ENCODE measurements at regions not wholly inside any gene's neighbourhood (a gene's known extent, or its start where the extent isn't known, plus 50 kb on each side); places are given as distances from the start of the nearest gene placed in this dataset.

GRCh38 chr3:102133376-102133775 is 284.1 kb downstream of the NFKBIZ start:
- WGBS = 93% methylated on average over 2 of the region's 2 CpGs

GRCh38 chr3:102135316-102135715 is 286.0 kb downstream of the NFKBIZ start:
- H3K9ac ChIP-seq (ENCODE audit: low read depth in 1 of 2, low read length in 2 of 2) = no peak overlapping the region
- no peaks in the 10 kb centered on the region for H3K27me3 ChIP-seq (ENCODE audit: control insufficient read depth in 4 of 4, insufficient read depth in 4 of 4, low read length in 3 of 4)
- H3K27ac ChIP-seq (ENCODE audit: low read depth in 1 of 2, low read length in 2 of 2) = no peak overlapping the region
- H3K4me1 ChIP-seq (ENCODE audit: control insufficient read depth in 4 of 4, insufficient read depth in 4 of 4, low read length in 3 of 4) = no peaks in the 10 kb centered on the region
- no peak for TF ChIP-seq EGR1 (IDR thresholded peaks at IDR 0.05; ENCODE audit: low read depth in 2 of 2)
- no peak for DNase-seq (ENCODE audit: low spot score)
- no peak overlapping the region for H3K4me3 ChIP-seq (ENCODE audit: low read depth in 1 of 3, low read length in 3 of 3)
- no peaks in the 10 kb centered on the region for H3K36me3 ChIP-seq (ENCODE audit: control insufficient read depth in 4 of 4, insufficient read depth in 3 of 4, low read depth in 1 of 4, low read length in 3 of 4)
- H3K9me3 ChIP-seq (ENCODE audit: control insufficient read depth in 4 of 4, low read length in 3 of 4) = no peaks in the 10 kb centered on the region
- 80% methylated on average over 5 of the region's 5 CpGs for WGBS

More at GRCh38 chr3:102133376-102133775, 284.1 kb downstream of the NFKBIZ start:
- Histone ChIP-seq H3K27me3 (ENCODE audit: control insufficient read depth in 4 of 4, insufficient read depth in 4 of 4, low read length in 3 of 4) (no peaks in the 10 kb centered on the region), H3K27ac (ENCODE audit: low read depth in 1 of 2, low read length in 2 of 2) (no peak overlapping the region), H3K9me3 (ENCODE audit: control insufficient read depth in 4 of 4, low read length in 3 of 4) (no peaks in the 10 kb centered on the region), H3K9ac (ENCODE audit: low read depth in 1 of 2, low read length in 2 of 2) (no peak overlapping the region), H3K36me3 (ENCODE audit: control insufficient read depth in 4 of 4, insufficient read depth in 3 of 4, low read depth in 1 of 4, low read length in 3 of 4) (no peaks in the 10 kb centered on the region), H3K4me3 (ENCODE audit: low read depth in 1 of 3, low read length in 3 of 3) (no peak overlapping the region), H3K4me1 (ENCODE audit: control insufficient read depth in 4 of 4, insufficient read depth in 4 of 4, low read length in 3 of 4) (no peaks in the 10 kb centered on the region)
- no peak for DNase-seq (ENCODE audit: low spot score)
- TF ChIP-seq RXRA (IDR thresholded peaks at IDR 0.05) (no peak), FOXA1 (IDR thresholded peaks at IDR 0.05) (no peak), MAX (IDR thresholded peaks at IDR 0.05) (no peak), HNF4A (conservative IDR thresholded peaks at IDR 0.05) (no peak), SP1 (IDR thresholded peaks at IDR 0.05) (no peak), GABPA (IDR thresholded peaks at IDR 0.05 in 1 of 2, conservative IDR thresholded peaks at IDR 0.05 in 1 of 2) (no peak), YY1 (IDR thresholded peaks at IDR 0.05) (no peak), JUND (IDR thresholded peaks at IDR 0.05) (no peak)

GRCh38 chr3:102136183-102136582 is 286.9 kb downstream of the NFKBIZ start:
- Histone ChIP-seq H3K36me3 (ENCODE audit: control insufficient read depth in 4 of 4, insufficient read depth in 3 of 4, low read depth in 1 of 4, low read length in 3 of 4) (no peaks in the 10 kb centered on the region), H3K9ac (ENCODE audit: low read depth in 1 of 2, low read length in 2 of 2) (no peak overlapping the region), H3K4me3 (ENCODE audit: low read depth in 1 of 3, low read length in 3 of 3) (no peak overlapping the region), H3K27me3 (ENCODE audit: control insufficient read depth in 4 of 4, insufficient read depth in 4 of 4, low read length in 3 of 4) (no peaks in the 10 kb centered on the region), H3K9me3 (ENCODE audit: control insufficient read depth in 4 of 4, low read length in 3 of 4) (no peaks in the 10 kb centered on the region), H3K4me1 (ENCODE audit: control insufficient read depth in 4 of 4, insufficient read depth in 4 of 4, low read length in 3 of 4) (no peaks in the 10 kb centered on the region), H3K27ac (ENCODE audit: low read depth in 1 of 2, low read length in 2 of 2) (no peak overlapping the region)
- DNase-seq (ENCODE audit: low spot score) = no peak
- TF ChIP-seq YY1 (IDR thresholded peaks at IDR 0.05) = no peak
- 91% methylated on average over 2 of the region's 2 CpGs for WGBS

- no peaks in the 10 kb centered on the region for H3K27me3 ChIP-seq (ENCODE audit: control insufficient read depth in 4 of 4, insufficient read depth in 4 of 4, low read length in 3 of 4)
- H3K4me3 ChIP-seq (ENCODE audit: low read depth in 1 of 3, low read length in 3 of 3) = no peak overlapping the region
- DNase-seq (ENCODE audit: low spot score) = no peak
- 86% methylated on average over 3 of the region's 3 CpGs for WGBS
- H3K9ac ChIP-seq (ENCODE audit: low read depth in 1 of 2, low read length in 2 of 2) = no peak overlapping the region
- TF ChIP-seq ZBTB33 (IDR thresholded peaks at IDR 0.05) = no peak
- no peak for TF ChIP-seq REST (IDR thresholded peaks at IDR 0.05)
- TF ChIP-seq FOXA1 (IDR thresholded peaks at IDR 0.05) = no peak
- no peak for TF ChIP-seq YY1 (IDR thresholded peaks at IDR 0.05)
- TF ChIP-seq ATF3 (IDR thresholded peaks at IDR 0.05) = no peak
- TF ChIP-seq CTCF (IDR thresholded peaks at IDR 0.05; ENCODE audit: low read depth, low read length, missing input control) = no peak
- TF ChIP-seq MAX (IDR thresholded peaks at IDR 0.05) = no peak
- TF ChIP-seq TAF1 (conservative IDR thresholded peaks at IDR 0.05) = no peak
- no peak for TF ChIP-seq HNF4A (conservative IDR thresholded peaks at IDR 0.05)
- no peak overlapping the region for H3K27ac ChIP-seq (ENCODE audit: low read depth in 1 of 2, low read length in 2 of 2)
- no peaks in the 10 kb centered on the region for H3K36me3 ChIP-seq (ENCODE audit: control insufficient read depth in 4 of 4, insufficient read depth in 3 of 4, low read depth in 1 of 4, low read length in 3 of 4)
- H3K4me1 ChIP-seq (ENCODE audit: control insufficient read depth in 4 of 4, insufficient read depth in 4 of 4, low read length in 3 of 4) = peaks cover 0 to 2% (median 0%) of the 10 kb centered on the region in 4 donors
- no peaks in the 10 kb centered on the region for H3K9me3 ChIP-seq (ENCODE audit: control insufficient read depth in 4 of 4, low read length in 3 of 4)
Observed at GRCh38 chr3:102140116-102140515, 290.8 kb downstream of the NFKBIZ start.
